A204.1 (cell line): ENCODE measurements at regions not wholly inside any gene's neighbourhood (a gene's known extent, or its start where the extent isn't known, plus 50 kb on each side); places are given as distances from the start of the nearest gene placed in this dataset.
"Not testable (repeated sequence)": the region's sequence is repeated elsewhere in the genome, so short reads cannot be mapped to it uniquely, and the experiment has no call there.

Experiments used
- FAIRE-seq: peaks from 2 replicates; lab custom pipeline; 2012; peaks lifted over from hg19 to GRCh38; lab: Jason Lieb, UNC

GRCh38 chr4:127496875-127497274, 135.9 kb upstream of the INTU start:
- not testable (repeated sequence) for FAIRE-seq

DNA sequence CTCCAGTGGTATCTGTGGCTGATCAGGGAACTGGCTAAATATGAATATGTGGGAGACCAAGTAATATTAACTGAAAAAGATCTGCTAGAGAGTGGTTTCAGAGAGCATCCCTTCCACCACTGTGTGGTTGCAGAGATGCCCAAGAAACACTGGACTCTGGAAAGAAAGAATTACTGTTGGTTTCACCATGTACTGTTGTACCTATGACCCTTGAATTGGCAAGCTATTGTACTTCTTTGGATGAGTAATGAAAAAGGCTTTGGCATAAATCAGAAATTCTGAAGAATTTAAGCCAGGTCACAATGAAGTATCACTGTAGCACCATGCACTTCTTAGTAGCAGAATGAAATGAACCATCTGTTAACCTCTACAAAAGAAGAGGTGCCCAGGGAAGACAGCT, 134.4 kb upstream of the INTU start:
- FAIRE-seq: no peak

GRCh38 chr4:127500242-127500641, 132.5 kb upstream of the INTU start:
- FAIRE-seq: no peak

DNA sequence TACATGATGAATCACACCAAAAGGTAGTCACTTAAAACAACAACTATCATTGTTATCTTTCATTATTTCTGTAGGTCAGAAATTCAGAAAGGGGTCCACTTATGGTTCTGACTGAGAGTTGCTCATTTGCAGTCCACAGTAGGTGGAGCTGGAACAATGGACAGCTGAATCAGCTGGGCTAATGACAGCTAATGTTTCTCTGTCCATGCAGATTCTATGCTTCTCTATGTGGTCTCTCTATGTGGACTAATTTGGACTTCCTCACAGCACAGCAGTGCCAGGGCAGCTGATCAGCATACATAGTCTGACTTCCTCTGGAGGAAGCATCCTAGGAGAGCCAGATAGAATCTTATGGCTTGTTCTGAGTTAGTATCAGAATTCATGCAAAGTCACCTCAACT, 131.7 kb upstream of the INTU start:
- FAIRE-seq: no peak

GRCh38 chr4:127503111-127503510, 129.6 kb upstream of the INTU start:
- no peak for FAIRE-seq

- FAIRE-seq: no peak
These were observed 127.6 kb upstream of the INTU start for GRCh38 chr4:127505203-127505602.

GRCh38 chr4:127506283-127506682, 126.5 kb upstream of the INTU start:
- FAIRE-seq: no peak

DNA sequence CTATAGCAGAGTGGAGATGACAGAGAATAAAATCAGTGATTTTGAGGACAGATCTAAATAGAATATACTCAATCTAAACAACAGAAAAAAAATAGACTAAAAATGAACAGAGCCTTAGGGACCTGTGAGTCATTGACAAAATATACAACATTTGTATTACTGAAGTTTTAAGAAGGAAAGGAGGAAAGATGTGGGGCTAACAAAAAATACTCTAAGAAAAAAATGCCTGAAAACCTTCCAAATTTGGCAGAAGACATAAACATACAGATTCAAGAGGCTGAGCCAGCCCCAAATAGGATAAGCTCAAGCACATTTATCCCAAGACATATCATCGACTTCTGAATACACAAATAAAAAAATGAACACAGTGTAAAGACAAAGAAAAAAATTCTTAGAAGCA, 123.6 kb upstream of the INTU start:
- no peak for FAIRE-seq

DNA sequence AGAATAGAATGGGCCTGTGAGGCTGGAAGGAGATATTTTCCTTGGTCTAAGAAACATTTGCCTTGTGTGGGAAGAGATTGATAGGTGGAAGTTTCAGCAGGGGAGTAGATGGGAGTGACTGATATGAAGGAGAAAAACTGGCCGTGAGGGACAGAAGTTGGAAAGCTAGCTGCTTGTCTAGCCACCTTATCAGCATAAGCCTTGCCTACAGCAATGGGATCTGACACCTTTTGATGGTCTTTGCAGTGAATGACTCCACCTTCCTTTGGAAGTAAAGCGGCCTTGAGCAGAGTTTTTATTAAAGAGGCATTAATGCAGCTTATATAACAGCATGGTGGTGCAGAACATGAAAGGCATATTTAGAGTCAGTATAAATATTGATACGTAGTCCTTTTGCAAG, 120.1 kb upstream of the INTU start:
- FAIRE-seq: not testable (repeated sequence)

DNA sequence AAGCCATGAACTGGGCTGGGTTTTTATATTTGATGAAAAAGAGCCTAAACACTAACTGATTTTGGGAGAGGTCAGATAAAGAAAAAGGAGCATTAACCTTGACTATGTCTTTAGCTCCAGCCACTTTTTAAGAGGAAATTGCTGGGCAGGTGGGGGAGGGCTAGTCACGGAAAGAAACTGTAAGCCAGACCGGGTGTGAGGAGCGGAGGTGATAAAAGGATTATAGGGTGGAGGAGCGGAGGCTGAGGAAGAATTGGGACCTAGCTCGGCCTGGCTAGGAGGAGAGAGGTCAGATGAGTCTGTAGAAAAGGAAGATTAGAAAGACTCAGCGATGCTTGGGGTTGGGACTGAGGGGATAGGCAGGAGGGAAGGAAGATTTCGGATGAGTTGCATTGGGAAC, 117.5 kb upstream of the INTU start:
- not testable (repeated sequence) for FAIRE-seq

- no peak for FAIRE-seq
These were observed 114.7 kb upstream of the INTU start for GRCh38 chr4:127518046-127518445.

- no peak for FAIRE-seq
These were observed 111.3 kb upstream of the INTU start for GRCh38 chr4:127521463-127521862.

DNA sequence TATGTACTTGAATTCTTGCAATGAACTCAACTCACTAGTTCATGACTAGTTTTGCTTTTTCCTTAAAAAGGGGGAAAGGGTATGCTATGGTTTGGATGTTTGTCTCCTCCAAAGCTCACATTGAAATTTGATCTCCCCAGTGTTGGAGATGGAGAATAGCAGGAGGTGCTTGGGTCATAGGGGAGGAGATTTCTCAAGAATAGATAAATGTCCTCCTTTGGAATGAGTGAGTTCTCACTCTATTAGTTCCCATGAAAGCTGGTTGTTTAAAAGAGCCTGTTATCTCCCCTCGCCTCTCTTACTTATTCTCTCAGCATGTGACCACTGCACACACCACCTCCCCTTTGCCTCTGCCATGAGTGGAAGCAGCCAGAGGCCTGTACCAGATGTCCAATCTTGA, 109.4 kb upstream of the INTU start:
- no peak for FAIRE-seq

DNA sequence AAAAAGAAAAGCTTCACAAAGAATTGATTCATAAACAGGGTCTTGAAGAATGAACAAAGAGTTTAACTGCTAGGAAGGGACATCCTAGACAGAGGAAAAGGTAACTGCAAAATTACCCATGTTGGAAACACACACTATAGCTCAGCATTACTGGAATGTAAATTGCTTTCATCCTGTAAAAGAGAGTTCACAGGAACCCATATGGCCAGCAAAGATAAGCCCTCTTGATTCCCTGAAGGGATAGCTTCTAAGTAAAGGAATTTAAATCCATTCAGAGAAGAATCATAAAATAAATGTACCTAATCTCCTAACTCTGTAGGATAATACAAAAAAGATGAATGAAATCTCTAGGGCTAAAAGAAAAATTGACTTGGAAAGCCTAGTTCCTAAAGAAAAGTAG, 107.1 kb upstream of the INTU start:
- no peak for FAIRE-seq

DNA sequence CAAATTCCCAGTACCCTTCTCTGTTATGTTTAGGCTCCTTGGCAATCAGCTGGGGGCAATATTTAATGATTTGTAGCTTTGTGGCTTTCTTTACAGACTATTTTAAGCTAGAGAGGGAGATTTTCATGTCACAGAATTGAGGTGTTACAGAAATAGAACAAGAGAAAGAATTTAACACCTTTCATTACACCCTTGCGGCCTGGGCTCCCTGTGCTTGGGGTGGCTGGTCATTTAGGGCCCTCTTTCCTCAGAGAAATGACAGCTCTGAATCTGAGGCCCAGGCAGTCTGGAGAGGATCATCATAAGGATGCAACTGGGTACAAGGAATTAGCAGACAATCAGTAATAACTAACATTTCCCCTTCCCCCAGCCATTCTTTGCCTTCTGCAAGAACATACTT, 104.5 kb upstream of the INTU start:
- FAIRE-seq: no peak

- FAIRE-seq: not testable (repeated sequence)
These were observed 102.9 kb upstream of the INTU start for GRCh38 chr4:127529879-127530278.

- no peak for FAIRE-seq
These were observed 99.6 kb upstream of the INTU start for GRCh38 chr4:127533028-127533700.

DNA sequence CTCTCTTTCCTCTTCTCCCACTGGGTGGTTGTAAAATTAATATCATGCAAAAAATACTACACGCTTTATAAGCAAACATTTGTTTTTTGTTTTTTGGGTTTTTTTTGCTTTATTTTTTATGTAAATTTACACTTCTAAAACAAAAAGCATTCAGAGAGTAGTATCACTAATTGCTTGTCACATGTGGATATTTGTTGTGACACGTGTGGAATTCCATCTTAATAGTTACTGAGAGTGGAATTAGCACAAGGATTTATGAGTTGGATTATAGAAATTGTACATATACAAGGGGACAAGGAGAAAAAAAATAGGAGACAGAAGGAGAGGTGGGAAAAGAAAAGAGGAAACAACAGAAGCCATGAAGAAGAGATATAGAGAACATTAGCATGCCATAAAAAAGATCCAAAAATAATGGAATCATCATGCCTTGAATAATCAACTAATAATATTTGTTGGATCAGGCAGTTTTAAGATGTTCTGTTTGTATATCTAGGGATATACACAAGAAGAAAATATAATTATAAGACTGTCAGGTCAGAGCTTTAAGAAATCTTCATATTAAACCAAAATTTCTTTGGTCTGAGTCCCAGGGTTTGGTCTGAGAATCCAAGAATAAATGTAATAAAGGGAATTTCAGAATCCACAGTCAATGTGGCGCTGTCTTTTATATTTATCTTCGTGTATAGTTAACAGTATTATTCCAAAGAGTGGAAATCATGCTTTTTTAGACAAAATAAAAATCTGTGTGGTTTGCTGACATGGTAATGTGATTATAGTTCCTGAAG, 98.5 kb upstream of the INTU start:
- no peak for FAIRE-seq

DNA sequence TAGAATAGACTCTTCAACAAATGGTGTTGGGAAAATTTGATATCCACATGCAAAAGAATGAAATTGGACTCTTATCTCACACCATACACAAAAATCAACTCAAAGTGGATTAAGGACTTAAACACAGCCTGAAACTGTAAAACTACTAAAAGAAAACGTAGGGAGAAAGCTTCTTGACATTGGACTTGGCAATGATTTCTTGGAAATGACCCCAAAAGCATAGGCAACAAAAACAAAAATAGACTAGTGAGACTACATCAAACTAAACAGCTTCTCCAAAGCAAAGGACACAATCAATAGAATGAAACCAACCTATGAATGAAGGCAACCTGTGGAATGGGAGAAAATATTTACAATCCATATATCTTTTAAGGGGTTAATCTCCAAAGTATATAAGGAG, 94.7 kb upstream of the INTU start:
- no peak for FAIRE-seq

DNA sequence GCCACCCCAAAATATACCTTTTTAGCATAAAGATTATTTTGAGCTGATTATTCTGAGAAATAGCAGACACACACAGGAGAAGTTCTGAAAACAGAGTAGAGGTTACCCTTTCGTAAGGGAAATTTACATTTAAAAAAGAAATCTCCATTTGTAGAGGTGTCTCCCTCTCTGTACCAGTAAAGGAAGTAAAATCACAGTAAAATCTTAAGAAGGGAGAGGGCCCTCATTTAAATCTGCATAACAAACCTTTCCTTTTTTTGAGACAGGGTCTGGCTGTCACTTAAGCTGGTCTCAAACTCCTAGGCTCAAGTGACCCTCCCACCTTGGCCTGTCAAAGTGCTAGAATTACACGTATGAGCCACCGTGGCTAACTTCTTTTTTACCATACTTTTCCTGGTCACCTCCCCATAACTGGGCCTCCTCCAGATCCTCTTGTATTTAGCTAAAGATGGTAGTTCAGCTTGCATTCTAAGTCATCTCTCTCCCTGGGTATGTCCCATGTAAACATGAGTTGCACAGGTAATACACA, 92.2 kb upstream of the INTU start:
- no peak for FAIRE-seq

DNA sequence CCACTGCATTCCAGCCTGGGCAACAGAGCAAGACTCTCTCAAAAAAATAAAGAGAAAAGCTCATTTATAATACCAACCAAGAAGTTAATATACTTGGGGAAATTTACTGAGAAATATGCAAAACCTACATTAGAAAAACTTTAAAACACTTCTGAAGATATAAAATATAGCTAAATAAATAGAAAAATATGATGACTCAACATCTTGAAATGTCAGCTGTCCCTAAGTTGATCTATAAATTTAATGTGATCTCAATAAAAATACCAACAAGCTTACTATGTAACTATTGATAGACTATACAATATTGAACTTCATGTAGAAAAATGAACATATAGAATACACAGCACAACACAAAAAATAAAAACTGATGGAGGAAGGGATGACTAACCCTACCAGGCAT, 87.5 kb upstream of the INTU start:
- no peak for FAIRE-seq

DNA sequence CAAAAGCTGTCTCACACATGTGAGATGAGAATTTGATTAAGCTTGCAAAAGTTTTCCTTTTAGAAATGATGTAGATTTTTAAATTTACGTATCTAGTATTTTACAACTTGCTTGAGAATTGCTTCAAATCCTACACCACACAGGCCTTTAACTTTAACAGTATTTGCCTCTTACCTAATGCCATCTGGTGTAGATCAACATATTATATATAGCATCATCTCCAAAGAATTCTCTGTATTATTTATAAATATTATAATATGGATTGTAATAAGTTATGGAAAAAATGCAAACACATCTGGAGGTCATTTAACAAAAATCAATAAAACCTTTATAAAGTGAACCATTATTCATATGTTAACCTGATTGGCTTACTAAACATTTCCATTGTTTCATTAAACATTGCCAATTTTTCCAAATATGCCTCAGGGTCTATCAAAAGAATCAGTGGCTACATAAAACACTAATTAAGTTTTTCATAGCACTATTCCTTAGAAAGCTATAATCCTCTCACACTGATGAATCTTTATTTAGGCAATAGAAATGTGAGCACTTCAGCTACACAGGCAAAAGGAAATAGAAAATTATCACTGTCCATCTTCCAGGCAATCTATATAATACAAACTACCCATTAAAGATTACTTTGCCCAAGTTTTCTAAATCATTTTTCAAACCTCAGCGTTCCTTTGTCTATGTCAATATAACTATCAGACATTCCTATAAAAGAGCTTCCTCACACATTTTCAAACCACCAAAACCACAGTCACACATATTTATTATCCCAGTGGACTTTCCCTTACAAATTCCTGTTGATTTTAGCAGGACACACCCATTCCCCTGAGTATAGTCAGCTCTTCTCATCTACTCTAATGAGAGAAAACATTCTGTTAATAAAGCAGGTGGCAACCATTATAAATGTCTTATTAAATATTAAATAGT, 83.5 kb upstream of the INTU start:
- no peak for FAIRE-seq

GRCh38 chr4:127555106-127555505, 77.7 kb upstream of the INTU start:
- no peak for FAIRE-seq
